LNCAP (cell line): ENCODE measurements at regions not wholly inside any gene's neighbourhood (a gene's known extent, or its start where the extent isn't known, plus 50 kb on each side); places are given as distances from the start of the nearest gene placed in this dataset.

Experiments used
- CTCF ChIP-seq: fragments of 450-650 bp; IDR thresholded peaks from 2 replicates; pipeline ENCODE4 v1.5.1; 2017; ENCODE audit warnings: mild to moderate bottlenecking

GRCh38 chr19:29268721-29269393 lies 55.9 kb upstream of the UQCRFS1 start:
- TF ChIP-seq CTCF: no peak

- no peak for TF ChIP-seq CTCF
Observed at GRCh38 chr19:29269641-29270040, 56.7 kb upstream of the UQCRFS1 start.

GRCh38 chr19:29271341-29271740 lies 58.4 kb upstream of the UQCRFS1 start:
- no peak for TF ChIP-seq CTCF

- no peak for TF ChIP-seq CTCF
Observed at GRCh38 chr19:29271911-29272310, 59.0 kb upstream of the UQCRFS1 start.

- no peak for TF ChIP-seq CTCF
Observed at GRCh38 chr19:29273000-29273640, 60.2 kb upstream of the UQCRFS1 start.

- TF ChIP-seq CTCF: no peak
Observed at GRCh38 chr19:29275266-29275665, 62.3 kb upstream of the UQCRFS1 start.

GRCh38 chr19:29277102-29277501 lies 64.2 kb upstream of the UQCRFS1 start:
- no peak for TF ChIP-seq CTCF

- TF ChIP-seq CTCF: no peak
Observed at GRCh38 chr19:29278716-29279115, 65.8 kb upstream of the UQCRFS1 start.
